Suprapubic skin (tissue), 4 donors: ENCODE measurements at regions not wholly inside any gene's neighbourhood (a gene's known extent, or its start where the extent isn't known, plus 50 kb on each side); places are given as distances from the start of the nearest gene placed in this dataset.

Experiments used
- DNase-seq, 2 donors: peaks; one replicate each; pipeline ENCODE4 v3.0.0-alpha.2; 2019; ENCODE audit warnings: low spot score in 2 of 2
- H3K27ac ChIP-seq: fragments of 200-600 bp; sonication (generic); one replicate; pipeline ENCODE4 v1.5.1; 2019
- H3K27me3 ChIP-seq: fragments of 200-600 bp; sonication (generic); one replicate; pipeline ENCODE4 v1.5.1; 2019
- H3K36me3 ChIP-seq: fragments of 200-600 bp; sonication (generic); one replicate; pipeline ENCODE4 v1.5.1; 2019
- H3K4me1 ChIP-seq: fragments of 200-600 bp; sonication (generic); one replicate; pipeline ENCODE4 v1.5.1; 2019
- H3K4me3 ChIP-seq: fragments of 200-600 bp; sonication (generic); one replicate; pipeline ENCODE4 v1.5.1; 2019; ENCODE audit warnings: mild to moderate bottlenecking
- H3K9me3 ChIP-seq: fragments of 200-600 bp; sonication (generic); one replicate; pipeline ENCODE4 v1.5.1; 2019
- CTCF ChIP-seq, 2 donors: fragments of 200-600 bp in 1 of 2; fragments of 450-650 bp in 1 of 2; sonication (generic) in 1 of 2; IDR thresholded peaks; one replicate each; pipeline ENCODE4 v1.5.1; 2016 to 2019; ENCODE audit warnings: antibody characterized with exemption in 2 of 2, mild to moderate bottlenecking in 1 of 2, moderate library complexity in 1 of 2
- EP300 ChIP-seq: sonication (generic); formaldehyde crosslinking; IDR thresholded peaks from one replicate; pipeline ENCODE4 v1.6.1; 2017; ENCODE audit warnings: antibody characterized with exemption
- POLR2A ChIP-seq, 2 donors: fragments of 450-650 bp; IDR thresholded peaks; one replicate each; pipeline ENCODE4 v1.6.1; 2017; ENCODE audit warnings: antibody characterized with exemption in 2 of 2, mild to moderate bottlenecking in 2 of 2, moderate library complexity in 2 of 2
- POLR2AphosphoS5 ChIP-seq, 3 donors: sonication (generic); formaldehyde crosslinking; IDR thresholded peaks; one replicate each; pipeline ENCODE4 v1.6.1; 2017; ENCODE audit warnings: antibody characterized with exemption in 3 of 3
- WGBS: methylation state at CpG from one replicate; pipeline ENCODE4 v1.1.5; 2018; 5-methylcytosine and 5-hydroxymethylcytosine counted together

DNA sequence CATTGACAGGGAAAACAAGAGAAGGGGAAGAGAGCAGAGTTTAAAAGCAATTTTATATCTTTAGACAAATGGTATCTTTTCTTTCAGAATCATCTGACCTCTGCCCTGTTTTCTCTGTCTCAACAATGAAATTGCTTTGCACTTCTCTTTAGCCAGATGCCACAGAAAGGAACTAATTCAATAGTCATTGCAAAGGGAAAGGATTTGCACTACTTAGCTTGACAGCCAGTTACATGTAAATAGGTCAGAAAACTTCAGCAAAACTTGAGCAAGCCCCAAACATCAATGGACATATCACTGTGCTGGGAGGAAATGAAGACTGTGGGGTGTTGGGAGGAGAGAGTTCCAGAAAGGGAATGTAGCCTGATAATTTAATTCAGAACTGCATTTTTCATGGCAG, 181.3 kb upstream of the FAM83B start:
- DNase-seq: no peak
- Histone ChIP-seq H3K27ac (no peak overlapping the region), H3K27me3 (no peaks in the 10 kb centered on the region), H3K4me1 (no peaks in the 10 kb centered on the region), H3K4me3 (no peak overlapping the region), H3K36me3 (no peaks in the 10 kb centered on the region), H3K9me3 (no peaks in the 10 kb centered on the region)
- TF ChIP-seq POLR2A (IDR thresholded peaks at IDR 0.05): no peak
- no peak for TF ChIP-seq CTCF (IDR thresholded peaks at IDR 0.05)
- TF ChIP-seq POLR2AphosphoS5 (IDR thresholded peaks at IDR 0.05): no peak
- TF ChIP-seq EP300: no peak

GRCh38 chr6:54680531-54680930, 166.0 kb upstream of the FAM83B start:
- Histone ChIP-seq H3K36me3 (no peaks in the 10 kb centered on the region), H3K27me3 (no peaks in the 10 kb centered on the region), H3K4me3 (no peak overlapping the region), H3K27ac (no peak overlapping the region), H3K4me1 (no peaks in the 10 kb centered on the region), H3K9me3 (no peaks in the 10 kb centered on the region)
- TF ChIP-seq EP300: no peak
- no peak for DNase-seq
- WGBS: 90% methylated on average over 2 of the region's 2 CpGs

GRCh38 chr6:54681267-54681666, 165.3 kb upstream of the FAM83B start:
- no peak for TF ChIP-seq POLR2A (IDR thresholded peaks at IDR 0.05)
- no peak for TF ChIP-seq CTCF (IDR thresholded peaks at IDR 0.05)
- no peak for TF ChIP-seq EP300
- no peak for TF ChIP-seq POLR2AphosphoS5 (IDR thresholded peaks at IDR 0.05)
- 77% methylated on average over 2 of the region's 2 CpGs for WGBS
- no peak for DNase-seq
- no peaks in the 10 kb centered on the region for H3K9me3 ChIP-seq
- H3K4me1 ChIP-seq: no peaks in the 10 kb centered on the region
- H3K4me3 ChIP-seq: no peak overlapping the region
- H3K36me3 ChIP-seq: no peaks in the 10 kb centered on the region
- H3K27ac ChIP-seq: no peak overlapping the region
- H3K27me3 ChIP-seq: no peaks in the 10 kb centered on the region

DNA sequence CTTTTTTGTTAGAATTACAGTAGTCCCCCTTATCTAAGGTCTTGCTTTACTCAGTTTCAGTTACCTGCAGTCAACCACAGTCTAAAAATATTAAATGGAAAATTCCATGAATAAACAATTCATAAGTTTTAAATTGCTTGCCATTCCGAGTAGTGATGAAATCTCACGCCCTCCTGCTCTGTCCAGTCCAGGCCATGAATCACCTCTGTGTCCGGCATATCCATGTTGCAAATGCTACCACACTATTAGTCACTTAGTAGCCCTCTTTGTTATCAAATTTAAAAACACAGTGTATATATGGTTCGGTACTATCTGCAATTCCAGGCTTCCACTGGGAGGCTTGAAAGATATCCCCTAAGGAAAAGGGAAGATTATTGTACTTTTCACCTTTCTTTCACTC, 164.6 kb upstream of the FAM83B start:
- H3K36me3 ChIP-seq: no peaks in the 10 kb centered on the region

DNA sequence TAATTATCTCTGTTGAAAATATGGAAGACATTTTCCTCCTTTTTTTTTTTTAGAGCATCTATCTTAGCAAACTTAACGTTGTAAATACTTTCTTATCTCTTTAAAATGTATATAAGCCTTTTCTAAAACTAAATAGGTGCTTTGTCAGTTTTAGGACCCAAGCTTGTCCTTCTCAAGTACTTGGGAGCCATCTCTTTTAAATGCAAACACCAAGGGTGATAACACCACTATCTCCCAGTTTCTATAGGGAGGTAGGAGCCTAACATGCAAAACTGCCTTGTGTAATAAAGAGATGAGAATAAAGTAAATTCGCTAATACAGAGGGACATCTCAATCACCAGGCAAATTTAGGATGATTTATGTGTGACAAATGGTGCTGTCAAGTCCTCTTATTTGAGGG, 157.0 kb upstream of the FAM83B start:
- WGBS: 60% methylated on average over 2 of the region's 2 CpGs
- Histone ChIP-seq H3K4me3 (no peak overlapping the region), H3K27me3 (no peaks in the 10 kb centered on the region), H3K9me3 (no peaks in the 10 kb centered on the region), H3K27ac (no peak overlapping the region), H3K36me3 (no peaks in the 10 kb centered on the region), H3K4me1 (no peaks in the 10 kb centered on the region)
- no peak for DNase-seq
- TF ChIP-seq EP300 (no peak), CTCF (IDR thresholded peaks at IDR 0.05) (no peak), POLR2AphosphoS5 (IDR thresholded peaks at IDR 0.05) (no peak), POLR2A (IDR thresholded peaks at IDR 0.05) (no peak)

More for the DNA sequence above, 164.6 kb upstream of the FAM83B start:
- Histone ChIP-seq H3K4me3 (no peak overlapping the region), H3K27ac (no peak overlapping the region), H3K4me1 (no peaks in the 10 kb centered on the region), H3K27me3 (no peaks in the 10 kb centered on the region), H3K9me3 (no peaks in the 10 kb centered on the region)
- no peak for TF ChIP-seq POLR2AphosphoS5 (IDR thresholded peaks at IDR 0.05)
- no peak for TF ChIP-seq EP300
- no peak for TF ChIP-seq POLR2A (IDR thresholded peaks at IDR 0.05)
- TF ChIP-seq CTCF (IDR thresholded peaks at IDR 0.05): no peak
- DNase-seq: no peak
- 74% methylated on average over 4 of the region's 4 CpGs for WGBS

GRCh38 chr6:54690596-54690995, 156.0 kb upstream of the FAM83B start:
- Histone ChIP-seq H3K27me3 (no peaks in the 10 kb centered on the region), H3K27ac (no peak overlapping the region), H3K9me3 (no peaks in the 10 kb centered on the region), H3K4me3 (no peak overlapping the region), H3K36me3 (no peaks in the 10 kb centered on the region), H3K4me1 (no peaks in the 10 kb centered on the region)
- whole genome bisulfite sequencing: 61% methylated on average over 5 of the region's 5 CpGs
- TF ChIP-seq POLR2AphosphoS5 (IDR thresholded peaks at IDR 0.05) (no peak), POLR2A (IDR thresholded peaks at IDR 0.05) (no peak), CTCF (IDR thresholded peaks at IDR 0.05) (no peak), EP300 (no peak)
- no peak for DNase-seq
